ENCODE measurements at regions not wholly inside any gene's neighbourhood (a gene's known extent, or its start where the extent isn't known, plus 50 kb on each side); places are given as distances from the start of the nearest gene placed in this dataset.

DNA sequence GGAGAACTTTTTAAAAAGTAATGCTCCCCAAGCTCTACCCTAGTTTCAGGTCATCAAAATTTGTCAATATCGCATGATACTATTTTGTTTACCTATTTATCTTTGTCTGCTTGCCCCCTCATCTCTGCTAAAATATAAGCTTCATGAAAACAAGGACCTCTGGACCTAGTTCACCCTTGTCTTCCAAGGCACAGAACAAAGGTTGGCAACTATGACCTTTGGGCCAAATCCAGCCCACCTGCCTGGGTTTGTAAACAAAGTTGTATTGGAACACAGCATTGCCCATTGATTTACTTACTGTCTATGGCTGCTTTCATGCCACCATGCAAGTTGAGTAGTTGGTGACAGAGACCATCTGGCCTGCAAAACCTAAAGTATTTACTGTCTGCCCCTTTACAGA is 462.2 kb upstream of the SUCLG2 start:
- no peak for DNase-seq (ENCODE audit: low read depth in 4 of 6, low spot score in 6 of 6)
- Histone ChIP-seq H3K36me3 (ENCODE audit: control insufficient read depth, insufficient read depth, low read length) (no peaks in the 10 kb centered on the region), H3K4me1 (ENCODE audit: control insufficient read depth, insufficient read depth, low read length) (no peaks in the 10 kb centered on the region), H3K9me3 (ENCODE audit: control insufficient read depth, insufficient read depth, low read length) (no peaks in the 10 kb centered on the region), H3K27me3 (ENCODE audit: control insufficient read depth, insufficient read depth, low read length) (no peaks in the 10 kb centered on the region), H3K27ac (ENCODE audit: low read depth, low read length) (no peak overlapping the region), H3K4me3 (ENCODE audit: low read depth, low read length) (no peak overlapping the region)
- 100% methylated on average over 1 of the region's 1 CpG for WGBS (ENCODE audit: insufficient coverage)

- Histone ChIP-seq H3K36me3 (ENCODE audit: control insufficient read depth, insufficient read depth, low read length) (no peaks in the 10 kb centered on the region), H3K9me3 (ENCODE audit: control insufficient read depth, insufficient read depth, low read length) (no peaks in the 10 kb centered on the region), H3K27ac (ENCODE audit: low read depth, low read length) (no peak overlapping the region), H3K4me1 (ENCODE audit: control insufficient read depth, insufficient read depth, low read length) (no peaks in the 10 kb centered on the region), H3K27me3 (ENCODE audit: control insufficient read depth, insufficient read depth, low read length) (no peaks in the 10 kb centered on the region), H3K4me3 (ENCODE audit: low read depth, low read length) (no peak overlapping the region)
- WGBS (ENCODE audit: insufficient coverage) = 100% methylated on average over 1 of the region's 1 CpG
- DNase-seq (ENCODE audit: low read depth in 4 of 6, low spot score in 6 of 6) = no peak
These were observed 449.4 kb upstream of the SUCLG2 start for GRCh38 chr3:68103811-68104210.

DNA sequence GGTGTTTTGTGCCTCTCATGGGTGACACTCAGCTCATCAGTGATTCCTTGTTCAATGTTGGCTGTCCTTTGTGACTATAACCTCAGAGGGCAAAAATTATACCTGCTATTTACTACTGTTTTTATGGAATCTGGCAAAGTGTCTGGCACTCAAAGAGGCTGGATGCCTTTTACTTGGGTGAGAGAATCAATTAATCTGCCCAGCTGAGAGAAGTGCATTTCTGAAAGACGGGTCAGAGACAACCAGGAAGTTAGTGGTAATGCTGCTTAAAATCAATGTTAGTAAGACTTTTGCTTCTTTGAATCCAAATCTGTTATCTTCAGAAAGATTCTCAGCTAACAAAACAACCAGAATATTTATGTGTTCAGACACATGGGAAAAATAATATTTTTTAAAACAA is 436.2 kb upstream of the SUCLG2 start:
- Histone ChIP-seq H3K9me3 (ENCODE audit: control insufficient read depth, insufficient read depth, low read length) (no peaks in the 10 kb centered on the region), H3K27ac (ENCODE audit: low read depth, low read length) (no peak overlapping the region), H3K4me3 (ENCODE audit: low read depth, low read length) (no peak overlapping the region), H3K4me1 (ENCODE audit: control insufficient read depth, insufficient read depth, low read length) (no peaks in the 10 kb centered on the region), H3K27me3 (ENCODE audit: control insufficient read depth, insufficient read depth, low read length) (no peaks in the 10 kb centered on the region), H3K36me3 (ENCODE audit: control insufficient read depth, insufficient read depth, low read length) (no peaks in the 10 kb centered on the region)
- WGBS (ENCODE audit: insufficient coverage) = 80% methylated on average over 1 of the region's 1 CpG
- no peak for DNase-seq (ENCODE audit: low read depth in 4 of 6, low spot score in 6 of 6)

- Histone ChIP-seq H3K4me1 (ENCODE audit: control insufficient read depth, insufficient read depth, low read length) (no peaks in the 10 kb centered on the region), H3K27ac (ENCODE audit: low read depth, low read length) (no peak overlapping the region), H3K36me3 (ENCODE audit: control insufficient read depth, insufficient read depth, low read length) (no peaks in the 10 kb centered on the region), H3K4me3 (ENCODE audit: low read depth, low read length) (no peak overlapping the region), H3K27me3 (ENCODE audit: control insufficient read depth, insufficient read depth, low read length) (no peaks in the 10 kb centered on the region), H3K9me3 (ENCODE audit: control insufficient read depth, insufficient read depth, low read length) (no peaks in the 10 kb centered on the region)
- WGBS (ENCODE audit: insufficient coverage) = 67% methylated on average over 1 of the region's 3 CpGs
- DNase-seq (ENCODE audit: low read depth in 4 of 6, low spot score in 6 of 6) = no peak
These were observed 435.2 kb upstream of the SUCLG2 start for GRCh38 chr3:68089572-68090011.

DNA sequence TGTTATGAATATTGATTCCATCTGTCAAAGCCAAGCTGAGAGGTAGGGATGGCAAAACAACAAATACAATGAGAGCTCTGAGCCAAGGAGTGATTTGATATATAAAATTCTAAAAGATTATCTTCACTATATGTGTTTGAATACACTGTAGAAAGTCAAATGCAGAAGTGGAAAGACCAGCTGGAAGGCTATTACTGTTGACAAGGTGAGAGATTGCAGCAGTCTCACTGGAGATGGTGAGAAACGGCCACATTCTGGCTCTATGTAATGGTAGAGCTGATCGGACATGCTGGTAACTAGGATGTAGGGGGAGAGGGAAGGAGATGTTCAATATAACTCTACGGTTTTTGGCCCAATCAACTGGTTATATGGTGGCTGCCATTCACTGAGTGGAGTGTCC is 434.2 kb upstream of the SUCLG2 start:
- no peaks in the 10 kb centered on the region for H3K4me1 ChIP-seq (ENCODE audit: control insufficient read depth, insufficient read depth, low read length)
- no peaks in the 10 kb centered on the region for H3K36me3 ChIP-seq (ENCODE audit: control insufficient read depth, insufficient read depth, low read length)
- H3K27ac ChIP-seq (ENCODE audit: low read depth, low read length) = no peak overlapping the region
- WGBS (ENCODE audit: insufficient coverage) = 100% methylated on average over 2 of the region's 3 CpGs
- H3K4me3 ChIP-seq (ENCODE audit: low read depth, low read length) = no peak overlapping the region
- H3K9me3 ChIP-seq (ENCODE audit: control insufficient read depth, insufficient read depth, low read length) = no peaks in the 10 kb centered on the region
- DNase-seq (ENCODE audit: low read depth in 4 of 6, low spot score in 6 of 6) = no peak
- H3K27me3 ChIP-seq (ENCODE audit: control insufficient read depth, insufficient read depth, low read length) = no peaks in the 10 kb centered on the region

GRCh38 chr3:68088216-68088615 is 433.8 kb upstream of the SUCLG2 start:
- H3K9me3 ChIP-seq (ENCODE audit: control insufficient read depth, insufficient read depth, low read length) = no peaks in the 10 kb centered on the region
- no peak overlapping the region for H3K4me3 ChIP-seq (ENCODE audit: low read depth, low read length)
- no peaks in the 10 kb centered on the region for H3K27me3 ChIP-seq (ENCODE audit: control insufficient read depth, insufficient read depth, low read length)
- WGBS (ENCODE audit: insufficient coverage) = 79% methylated on average over 1 of the region's 3 CpGs
- DNase-seq (ENCODE audit: low read depth in 4 of 6, low spot score in 6 of 6) = peak in 1 of 6 donors; percentile 18
- H3K27ac ChIP-seq (ENCODE audit: low read depth, low read length) = no peak overlapping the region
- H3K4me1 ChIP-seq (ENCODE audit: control insufficient read depth, insufficient read depth, low read length) = no peaks in the 10 kb centered on the region
- H3K36me3 ChIP-seq (ENCODE audit: control insufficient read depth, insufficient read depth, low read length) = no peaks in the 10 kb centered on the region

- no peak overlapping the region for H3K27ac ChIP-seq (ENCODE audit: low read depth, low read length)
- H3K27me3 ChIP-seq (ENCODE audit: control insufficient read depth, insufficient read depth, low read length) = no peaks in the 10 kb centered on the region
- H3K4me3 ChIP-seq (ENCODE audit: low read depth, low read length) = no peak overlapping the region
- H3K36me3 ChIP-seq (ENCODE audit: control insufficient read depth, insufficient read depth, low read length) = no peaks in the 10 kb centered on the region
- peaks cover 5% of the 10 kb centered on the region for H3K9me3 ChIP-seq (ENCODE audit: control insufficient read depth, insufficient read depth, low read length)
- 94% methylated on average over 3 of the region's 3 CpGs for WGBS (ENCODE audit: insufficient coverage)
- H3K4me1 ChIP-seq (ENCODE audit: control insufficient read depth, insufficient read depth, low read length) = no peaks in the 10 kb centered on the region
- DNase-seq (ENCODE audit: low read depth in 4 of 6, low spot score in 6 of 6) = no peak
These were observed 417.6 kb upstream of the SUCLG2 start for GRCh38 chr3:68072062-68072461.

GRCh38 chr3:68070186-68070585 is 415.8 kb upstream of the SUCLG2 start:
- Histone ChIP-seq H3K27me3 (ENCODE audit: control insufficient read depth, insufficient read depth, low read length) (no peaks in the 10 kb centered on the region), H3K9me3 (ENCODE audit: control insufficient read depth, insufficient read depth, low read length) (peaks cover 5% of the 10 kb centered on the region), H3K27ac (ENCODE audit: low read depth, low read length) (no peak overlapping the region), H3K4me1 (ENCODE audit: control insufficient read depth, insufficient read depth, low read length) (no peaks in the 10 kb centered on the region), H3K4me3 (ENCODE audit: low read depth, low read length) (no peak overlapping the region), H3K36me3 (ENCODE audit: control insufficient read depth, insufficient read depth, low read length) (no peaks in the 10 kb centered on the region)
- no peak for DNase-seq (ENCODE audit: low read depth in 4 of 6, low spot score in 6 of 6)
- 90% methylated on average over 1 of the region's 2 CpGs for WGBS (ENCODE audit: insufficient coverage)

- Histone ChIP-seq H3K4me3 (ENCODE audit: low read depth, low read length) (no peak overlapping the region), H3K36me3 (ENCODE audit: control insufficient read depth, insufficient read depth, low read length) (no peaks in the 10 kb centered on the region), H3K9me3 (ENCODE audit: control insufficient read depth, insufficient read depth, low read length) (peaks cover 3% of the 10 kb centered on the region), H3K4me1 (ENCODE audit: control insufficient read depth, insufficient read depth, low read length) (no peaks in the 10 kb centered on the region), H3K27me3 (ENCODE audit: control insufficient read depth, insufficient read depth, low read length) (no peaks in the 10 kb centered on the region), H3K27ac (ENCODE audit: low read depth, low read length) (no peak overlapping the region)
- no peak for DNase-seq (ENCODE audit: low read depth in 4 of 6, low spot score in 6 of 6)
- WGBS (ENCODE audit: insufficient coverage) = 88% methylated on average over 1 of the region's 1 CpG
These were observed 412.9 kb upstream of the SUCLG2 start for GRCh38 chr3:68067314-68067713.

DNA sequence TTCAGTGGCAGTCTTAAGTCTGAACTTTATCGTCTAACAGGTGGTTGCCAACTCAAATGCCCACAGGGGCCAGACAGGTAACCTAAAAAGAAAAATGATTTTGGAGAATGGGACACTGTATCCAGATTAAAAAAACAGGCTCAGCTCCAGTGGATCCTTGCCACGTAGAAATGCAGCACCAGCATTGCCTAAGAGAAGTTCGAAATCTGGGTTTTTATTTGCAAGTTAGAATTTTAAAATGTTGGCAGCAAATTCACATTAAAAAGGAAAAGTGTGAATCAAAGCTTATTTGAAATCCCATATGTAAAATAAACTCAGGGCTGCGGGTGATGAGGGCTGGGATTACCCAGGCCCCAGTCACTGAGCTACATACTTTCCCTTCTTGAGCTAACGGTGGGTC is 408.5 kb upstream of the SUCLG2 start:
- H3K27me3 ChIP-seq (ENCODE audit: control insufficient read depth, insufficient read depth, low read length) = no peaks in the 10 kb centered on the region
- 90% methylated on average over 2 of the region's 5 CpGs for WGBS (ENCODE audit: insufficient coverage)
- peak in 1 of 6 donors; percentile 78 for DNase-seq (ENCODE audit: low read depth in 4 of 6, low spot score in 6 of 6)

More for the DNA sequence above, 408.5 kb upstream of the SUCLG2 start:
- no peaks in the 10 kb centered on the region for H3K36me3 ChIP-seq (ENCODE audit: control insufficient read depth, insufficient read depth, low read length)
- no peak overlapping the region for H3K4me3 ChIP-seq (ENCODE audit: low read depth, low read length)
- H3K27ac ChIP-seq (ENCODE audit: low read depth, low read length) = no peak overlapping the region
- H3K9me3 ChIP-seq (ENCODE audit: control insufficient read depth, insufficient read depth, low read length) = no peaks in the 10 kb centered on the region
- no peaks in the 10 kb centered on the region for H3K4me1 ChIP-seq (ENCODE audit: control insufficient read depth, insufficient read depth, low read length)

All from spinal cord (tissue), 9 donors.